Loucy (cell line): ENCODE measurements at regions not wholly inside any gene's neighbourhood (a gene's known extent, or its start where the extent isn't known, plus 50 kb on each side); places are given as distances from the start of the nearest gene placed in this dataset.

ENCODE experiments used
- H2AFZ ChIP-seq: fragments of 200-600 bp; sonication (generic); 2 replicates; pipeline ENCODE4 v1.6.0; 2016; ENCODE audit warnings: antibody characterized with exemption, mild to moderate bottlenecking, low read length, moderate library complexity
- H3F3A ChIP-seq: fragments of 200-600 bp; 2 replicates; pipeline ENCODE4 v1.6.0; 2016; ENCODE audit warnings: antibody characterized with exemption, low read depth, mild to moderate bottlenecking
- H3K27me3 ChIP-seq: fragments of 200-600 bp; sonication (generic); 2 replicates; pipeline ENCODE4 v1.6.1; 2014; ENCODE audit warnings: low read length, mild to moderate bottlenecking; ENCODE audit not compliant: insufficient read depth, poor library complexity, severe bottlenecking
- H3K36me3 ChIP-seq: fragments of 200-600 bp; sonication (generic); 2 replicates; pipeline ENCODE4 v1.6.1; 2016; ENCODE audit warnings: low read length; ENCODE audit not compliant: insufficient read depth
- H3K4me1 ChIP-seq: fragments of 200-600 bp; sonication (generic); 2 replicates; pipeline ENCODE4 v1.5.1; 2014; ENCODE audit warnings: low read length, mild to moderate bottlenecking; ENCODE audit not compliant: insufficient read depth, poor library complexity, severe bottlenecking
- H3K4me2 ChIP-seq: fragments of 200-600 bp; sonication (generic); 2 replicates; pipeline ENCODE4 v1.6.0; 2014; ENCODE audit warnings: antibody characterized with exemption, low read length, low read depth, mild to moderate bottlenecking; ENCODE audit not compliant: poor library complexity, severe bottlenecking
- H3K4me3 ChIP-seq: fragments of 200-600 bp; sonication (generic); 2 replicates; pipeline ENCODE4 v1.5.1; 2014; ENCODE audit warnings: low read length, mild to moderate bottlenecking, mixed read lengths; ENCODE audit not compliant: poor library complexity, severe bottlenecking
- H3K79me2 ChIP-seq: fragments of 200-600 bp; sonication (generic); 2 replicates; pipeline ENCODE4 v1.6.1; 2014; ENCODE audit warnings: low read length; ENCODE audit not compliant: insufficient read depth
- H3K9ac ChIP-seq: fragments of 200-600 bp; sonication (generic); 2 replicates; pipeline ENCODE4 v1.6.0; 2014; ENCODE audit warnings: mild to moderate bottlenecking, low read depth, low read length, moderate library complexity; ENCODE audit not compliant: poor library complexity, severe bottlenecking
- H3K9me2 ChIP-seq: fragments of 200-600 bp; sonication (generic); replicated peaks from 2 replicates; pipeline ENCODE4 v1.6.1; 2016; ENCODE audit warnings: low read depth, low read length, mixed read lengths
- H3K9me3 ChIP-seq: fragments of 200-600 bp; sonication (generic); 2 replicates; pipeline ENCODE4 v1.6.1; 2014; ENCODE audit warnings: mild to moderate bottlenecking, antibody characterized with exemption, low read length, low read depth; ENCODE audit not compliant: insufficient read depth
- H4K20me1 ChIP-seq: fragments of 200-600 bp; sonication (generic); 2 replicates; pipeline ENCODE4 v1.6.0; 2014; ENCODE audit warnings: antibody characterized with exemption, low read length, mild to moderate bottlenecking; ENCODE audit not compliant: insufficient read depth, poor library complexity, severe bottlenecking
- CTCF ChIP-seq: fragments of 200-600 bp; sonication (generic); conservative IDR thresholded peaks from 2 replicates; pipeline ENCODE4 v1.5.1; 2014; ENCODE audit warnings: mild to moderate bottlenecking, antibody characterized with exemption, low read length
- EZH2phosphoT487 ChIP-seq: fragments of 200-600 bp; IDR thresholded peaks from 2 replicates; pipeline ENCODE4 v1.6.1; 2018; ENCODE audit warnings: antibody characterized with exemption, mild to moderate bottlenecking, moderate library complexity, borderline replicate concordance

GRCh38 chr15:96858694-96859093 is 528.2 kb downstream of the NR2F2 start:
- no peak overlapping the region for H3K4me2 ChIP-seq
- H3K9me3 ChIP-seq = no peaks in the 10 kb centered on the region
- no peaks in the 10 kb centered on the region for H3K4me1 ChIP-seq
- no peak overlapping the region for H3K9ac ChIP-seq
- H3K79me2 ChIP-seq = no peaks in the 10 kb centered on the region
- no peak overlapping the region for H2AFZ ChIP-seq
- no peaks in the 10 kb centered on the region for H3F3A ChIP-seq
- TF ChIP-seq CTCF (no peak), EZH2phosphoT487 (no peak)
- H4K20me1 ChIP-seq = no peaks in the 10 kb centered on the region
- no peak overlapping the region for H3K4me3 ChIP-seq
- no peaks in the 10 kb centered on the region for H3K9me2 ChIP-seq
- no peaks in the 10 kb centered on the region for H3K36me3 ChIP-seq
- no peaks in the 10 kb centered on the region for H3K27me3 ChIP-seq

DNA sequence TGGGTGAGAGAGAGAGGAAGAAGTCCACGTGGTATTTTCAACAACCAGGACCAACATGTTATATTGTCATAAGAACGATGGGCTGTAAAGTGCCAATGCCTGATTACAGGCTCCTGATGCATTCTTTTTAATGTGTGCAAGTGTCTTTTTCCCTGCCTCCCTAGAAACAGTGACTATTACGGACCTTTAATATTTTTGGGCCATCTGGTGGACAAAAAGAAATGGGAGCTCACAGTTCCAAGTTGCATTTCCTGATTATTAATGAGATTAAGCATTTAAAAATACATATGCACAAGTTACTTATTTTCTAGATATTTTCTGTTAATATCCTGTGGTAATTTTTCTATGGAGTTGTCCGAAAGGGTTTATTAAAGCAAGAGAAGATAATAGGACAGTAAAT is 530.2 kb downstream of the NR2F2 start:
- Histone ChIP-seq H3F3A (no peaks in the 10 kb centered on the region), H2AFZ (no peak overlapping the region), H3K9ac (no peak overlapping the region), H3K9me3 (no peaks in the 10 kb centered on the region), H3K4me1 (no peaks in the 10 kb centered on the region), H3K9me2 (no peaks in the 10 kb centered on the region), H3K79me2 (no peaks in the 10 kb centered on the region), H3K36me3 (no peaks in the 10 kb centered on the region), H4K20me1 (no peaks in the 10 kb centered on the region), H3K4me3 (no peak overlapping the region), H3K4me2 (no peak overlapping the region), H3K27me3 (no peaks in the 10 kb centered on the region)
- no peak for TF ChIP-seq CTCF
- TF ChIP-seq EZH2phosphoT487 = no peak

DNA sequence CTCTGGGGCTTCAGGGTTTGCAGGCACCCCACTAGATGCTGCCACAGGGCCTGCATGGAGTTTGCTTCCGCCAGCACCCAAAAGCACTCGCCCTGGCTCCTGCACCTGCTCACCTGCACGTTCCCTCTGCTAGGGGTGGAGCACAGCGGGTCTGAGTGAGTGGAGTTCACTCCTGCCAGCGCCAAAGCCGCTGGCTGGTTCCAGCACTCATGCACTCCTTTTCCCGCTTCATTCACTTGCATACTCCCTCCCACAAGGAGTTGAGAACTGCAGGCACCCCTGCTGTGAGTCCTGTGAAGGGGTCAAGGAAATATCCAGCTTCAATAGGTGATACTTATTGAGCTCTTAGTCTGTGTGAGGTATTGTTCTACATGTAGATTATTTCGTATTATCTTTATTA is 537.5 kb downstream of the NR2F2 start:
- no peaks in the 10 kb centered on the region for H3K36me3 ChIP-seq
- no peaks in the 10 kb centered on the region for H3F3A ChIP-seq
- H3K4me2 ChIP-seq = no peak overlapping the region
- no peak overlapping the region for H3K4me3 ChIP-seq
- no peaks in the 10 kb centered on the region for H4K20me1 ChIP-seq
- H3K79me2 ChIP-seq = no peaks in the 10 kb centered on the region
- H3K9me3 ChIP-seq = no peaks in the 10 kb centered on the region; the same call in 1 of the 2 replicates
- no peaks in the 10 kb centered on the region for H3K4me1 ChIP-seq
- no peaks in the 10 kb centered on the region for H3K9me2 ChIP-seq
- no peaks in the 10 kb centered on the region for H3K27me3 ChIP-seq
- no peak for TF ChIP-seq EZH2phosphoT487
- no peak for TF ChIP-seq CTCF
- no peak overlapping the region for H2AFZ ChIP-seq
- no peak overlapping the region for H3K9ac ChIP-seq
